Liver (tissue), 8 donors: ENCODE measurements at regions not wholly inside any gene's neighbourhood (a gene's known extent, or its start where the extent isn't known, plus 50 kb on each side); places are given as distances from the start of the nearest gene placed in this dataset.

ENCODE experiments used
- DNase-seq: peaks from one replicate; pipeline ENCODE4 v3.0.0-alpha.2; 2017; ENCODE audit warnings: low spot score
- H3K27ac ChIP-seq, 2 donors: one replicate each; pipeline ENCODE4 v1.7.0; 2013; ENCODE audit warnings: inconsistent platforms in 2 of 2, low read length in 2 of 2, control low read depth in 1 of 2, low read depth in 1 of 2, mild to moderate bottlenecking in 1 of 2
- H3K27me3 ChIP-seq, 4 donors: one replicate each; pipeline versions ENCODE4 v1.6.1 to v1.7.0; 2013; ENCODE audit warnings: low read length in 3 of 4, inconsistent platforms in 1 of 4, mild to moderate bottlenecking in 1 of 4, moderate library complexity in 1 of 4; ENCODE audit not compliant: control insufficient read depth in 4 of 4, insufficient read depth in 4 of 4
- H3K36me3 ChIP-seq, 4 donors: one replicate each; pipeline versions ENCODE4 v1.6.1 to v1.7.0; 2013; ENCODE audit warnings: low read length in 3 of 4, mild to moderate bottlenecking in 3 of 4, low read depth in 1 of 4, moderate library complexity in 1 of 4; ENCODE audit not compliant: control insufficient read depth in 4 of 4, insufficient read depth in 3 of 4
- H3K4me1 ChIP-seq, 4 donors: one replicate each; pipeline versions ENCODE4 v1.6.1 to v1.7.0; 2013; ENCODE audit warnings: low read length in 3 of 4, mild to moderate bottlenecking in 3 of 4, moderate library complexity in 1 of 4; ENCODE audit not compliant: control insufficient read depth in 4 of 4, insufficient read depth in 4 of 4
- H3K4me3 ChIP-seq, 3 donors: one replicate each; pipeline versions ENCODE4 v1.6.1 to v1.7.0; 2013; ENCODE audit warnings: low read length in 3 of 3, control low read depth in 1 of 3, low read depth in 1 of 3, mild to moderate bottlenecking in 1 of 3
- H3K9ac ChIP-seq, 2 donors: one replicate each; pipeline ENCODE4 v1.7.0; 2013; ENCODE audit warnings: low read length in 2 of 2, mild to moderate bottlenecking in 2 of 2, moderate library complexity in 2 of 2, control low read depth in 1 of 2, low read depth in 1 of 2
- H3K9me3 ChIP-seq, 4 donors: one replicate each; pipeline versions ENCODE4 v1.6.1 to v1.7.0; 2013; ENCODE audit warnings: low read length in 3 of 4; ENCODE audit not compliant: control insufficient read depth in 4 of 4
- EGR1 ChIP-seq, 2 donors: IDR thresholded peaks; 2 replicates each; pipeline ENCODE4 v1.6.1; 2016 to 2018; ENCODE audit warnings: antibody characterized with exemption in 2 of 2, low read depth in 2 of 2
- FOXA1 ChIP-seq: IDR thresholded peaks from 2 replicates; pipeline ENCODE4 v1.6.1; 2016; ENCODE audit warnings: antibody characterized with exemption
- FOXA2 ChIP-seq: IDR thresholded peaks from 2 replicates; pipeline ENCODE4 v1.6.1; 2016; ENCODE audit warnings: antibody characterized with exemption
- GABPA ChIP-seq, 2 donors: IDR thresholded peaks in 1 of 2; conservative IDR thresholded peaks in 1 of 2; 2 replicates each; pipeline ENCODE4 v1.6.1; 2016; ENCODE audit warnings: antibody characterized with exemption in 2 of 2, mild to moderate bottlenecking in 1 of 2, moderate library complexity in 1 of 2
- HNF4A ChIP-seq, 2 donors: conservative IDR thresholded peaks; 2 replicates each; pipeline ENCODE4 v1.6.1; 2016; ENCODE audit warnings: antibody characterized with exemption in 2 of 2, mild to moderate bottlenecking in 2 of 2
- JUND ChIP-seq, 2 donors: IDR thresholded peaks; 2 replicates each; pipeline ENCODE4 v1.6.1; 2016; ENCODE audit warnings: antibody characterized with exemption in 2 of 2
- NR2F2 ChIP-seq: IDR thresholded peaks from 2 replicates; pipeline ENCODE4 v1.6.1; 2016; ENCODE audit warnings: antibody characterized with exemption
- RAD21 ChIP-seq, 2 donors: IDR thresholded peaks; 2 replicates each; pipeline ENCODE4 v1.6.1; 2016; ENCODE audit warnings: antibody characterized with exemption in 2 of 2, mild to moderate bottlenecking in 2 of 2
- RXRA ChIP-seq, 2 donors: IDR thresholded peaks; 2 replicates each; pipeline ENCODE4 v1.6.1; 2017 to 2018; ENCODE audit warnings: antibody characterized with exemption in 2 of 2, mild to moderate bottlenecking in 1 of 2
- TAF1 ChIP-seq: conservative IDR thresholded peaks from 2 replicates; pipeline ENCODE4 v1.6.1; 2016; ENCODE audit warnings: antibody characterized with exemption, mild to moderate bottlenecking
- YY1 ChIP-seq: IDR thresholded peaks from 2 replicates; pipeline ENCODE4 v1.6.1; 2016; ENCODE audit warnings: antibody characterized with exemption, mild to moderate bottlenecking
- WGBS: extraction: QIAGEN DNeasy Blood & Tissue Kit; methylation state at CpG from one replicate; pipeline ENCODE4 v1.1.7; 2013; 5-methylcytosine and 5-hydroxymethylcytosine counted together
- TF ChIP-seq, protein P1 (sequence below): IDR thresholded peaks from 2 replicates; pipeline ENCODE4 v1.6.1; 2016; ENCODE audit warnings: antibody characterized with exemption
- TF ChIP-seq, protein P2 (sequence below): IDR thresholded peaks from 2 replicates; pipeline ENCODE4 v1.6.1; 2016; ENCODE audit warnings: antibody characterized with exemption
- TF ChIP-seq, protein P3 (sequence below): IDR thresholded peaks from 2 replicates; pipeline ENCODE4 v1.6.1; 2016; ENCODE audit warnings: antibody characterized with exemption
- TF ChIP-seq, protein P4 (sequence below): IDR thresholded peaks from 2 replicates; pipeline ENCODE4 v1.6.1; 2016; ENCODE audit warnings: antibody characterized with exemption, mild to moderate bottlenecking
- TF ChIP-seq, protein P5 (sequence below): fragments of 150-350 bp; IDR thresholded peaks from 2 replicates; pipeline ENCODE4 v1.5.1; 2017; ENCODE audit warnings: improper control_type of control experiment, low read depth, low read length; ENCODE audit not compliant: missing input control
- donor health status: healthy.
- donor health status: healthy.
- donor health status: healthy.
- donor health status: healthy.
- donor health status: healthy.

DNA sequence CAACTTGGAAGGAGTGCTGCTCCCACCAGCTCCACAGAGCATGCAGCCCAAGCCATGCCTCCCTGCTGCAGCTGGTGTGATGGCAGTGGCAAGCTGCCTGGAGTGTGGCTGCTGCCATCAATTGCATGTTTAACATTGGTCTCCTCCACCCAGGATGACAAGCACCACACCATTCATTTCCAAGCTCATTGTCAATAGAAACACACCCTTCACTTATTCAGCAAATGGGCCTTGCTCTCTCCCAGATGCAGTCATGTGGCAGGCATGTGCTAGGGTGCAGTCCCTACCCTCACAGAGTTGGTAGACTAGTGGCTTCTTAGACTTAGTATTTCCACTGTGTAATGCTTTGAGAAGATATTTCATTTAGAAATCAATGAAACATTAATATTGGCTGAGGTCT is 70.8 kb upstream of the FGF14 start:
- no peaks in the 10 kb centered on the region for H3K36me3 ChIP-seq
- no peak for DNase-seq
- H3K9me3 ChIP-seq, result no peaks in the 10 kb centered on the region
- no peak overlapping the region for H3K27ac ChIP-seq
- no peak overlapping the region for H3K4me3 ChIP-seq
- TF ChIP-seq RAD21 (IDR thresholded peaks at IDR 0.05) (no peak), TAF1 (no peak), GABPA (IDR thresholded peaks at IDR 0.05 in 1 of 2, conservative IDR thresholded peaks at IDR 0.05 in 1 of 2) (no peak), JUND (IDR thresholded peaks at IDR 0.05) (no peak), HNF4A (conservative IDR thresholded peaks at IDR 0.05) (no peak), RXRA (IDR thresholded peaks at IDR 0.05) (no peak)
- TF ChIP-seq, protein P1, sequence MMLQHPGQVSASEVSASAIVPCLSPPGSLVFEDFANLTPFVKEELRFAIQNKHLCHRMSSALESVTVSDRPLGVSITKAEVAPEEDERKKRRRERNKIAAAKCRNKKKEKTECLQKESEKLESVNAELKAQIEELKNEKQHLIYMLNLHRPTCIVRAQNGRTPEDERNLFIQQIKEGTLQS, result no peak
- TF ChIP-seq, protein P2, sequence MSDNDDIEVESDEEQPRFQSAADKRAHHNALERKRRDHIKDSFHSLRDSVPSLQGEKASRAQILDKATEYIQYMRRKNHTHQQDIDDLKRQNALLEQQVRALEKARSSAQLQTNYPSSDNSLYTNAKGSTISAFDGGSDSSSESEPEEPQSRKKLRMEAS, result no peak
- TF ChIP-seq, protein P3, sequence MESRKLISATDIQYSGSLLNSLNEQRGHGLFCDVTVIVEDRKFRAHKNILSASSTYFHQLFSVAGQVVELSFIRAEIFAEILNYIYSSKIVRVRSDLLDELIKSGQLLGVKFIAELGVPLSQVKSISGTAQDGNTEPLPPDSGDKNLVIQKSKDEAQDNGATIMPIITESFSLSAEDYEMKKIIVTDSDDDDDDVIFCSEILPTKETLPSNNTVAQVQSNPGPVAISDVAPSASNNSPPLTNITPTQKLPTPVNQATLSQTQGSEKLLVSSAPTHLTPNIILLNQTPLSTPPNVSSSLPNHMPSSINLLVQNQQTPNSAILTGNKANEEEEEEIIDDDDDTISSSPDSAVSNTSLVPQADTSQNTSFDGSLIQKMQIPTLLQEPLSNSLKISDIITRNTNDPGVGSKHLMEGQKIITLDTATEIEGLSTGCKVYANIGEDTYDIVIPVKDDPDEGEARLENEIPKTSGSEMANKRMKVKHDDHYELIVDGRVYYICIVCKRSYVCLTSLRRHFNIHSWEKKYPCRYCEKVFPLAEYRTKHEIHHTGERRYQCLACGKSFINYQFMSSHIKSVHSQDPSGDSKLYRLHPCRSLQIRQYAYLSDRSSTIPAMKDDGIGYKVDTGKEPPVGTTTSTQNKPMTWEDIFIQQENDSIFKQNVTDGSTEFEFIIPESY, result no peak
- no peaks in the 10 kb centered on the region for H3K4me1 ChIP-seq
- peaks cover 0 to 3% (median 0%) of the 10 kb centered on the region in 4 donors for H3K27me3 ChIP-seq
- H3K9ac ChIP-seq, result no peak overlapping the region

DNA sequence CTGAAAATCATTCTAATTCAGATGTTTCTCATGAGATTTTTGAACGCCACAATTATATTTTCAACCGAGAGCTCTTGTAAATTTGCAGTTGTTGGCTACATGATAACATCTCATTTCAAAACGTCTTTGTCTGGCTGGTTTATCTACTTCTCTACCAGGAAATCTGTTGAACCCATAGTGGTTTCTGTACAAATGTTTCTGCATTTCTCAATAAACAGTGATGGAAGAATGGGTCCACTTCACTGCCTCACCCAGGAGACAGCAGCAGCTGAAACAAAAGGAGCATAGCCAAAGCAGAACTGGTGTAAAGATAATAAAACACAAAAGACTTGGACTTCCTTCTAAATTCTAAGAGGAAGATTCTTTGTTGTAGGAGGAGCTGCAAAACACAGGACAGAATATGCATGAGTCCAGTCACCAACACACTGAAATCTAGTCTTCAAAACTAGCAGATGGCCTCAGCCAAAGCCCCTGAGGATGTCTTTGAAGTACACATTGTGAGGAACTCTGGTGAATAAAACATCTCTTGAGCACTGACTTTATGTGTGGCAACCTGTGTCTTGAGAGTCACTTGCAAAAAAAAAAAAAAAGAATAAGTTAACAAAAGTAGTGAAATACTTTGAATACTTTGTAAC is 68.6 kb upstream of the FGF14 start:
- 52% methylated on average over 3 of the region's 3 CpGs for WGBS

More for the DNA sequence above, 68.6 kb upstream of the FGF14 start:
- H3K27ac ChIP-seq, result no peak overlapping the region
- TF ChIP-seq JUND (IDR thresholded peaks at IDR 0.05), result no peak
- TF ChIP-seq, protein P4, sequence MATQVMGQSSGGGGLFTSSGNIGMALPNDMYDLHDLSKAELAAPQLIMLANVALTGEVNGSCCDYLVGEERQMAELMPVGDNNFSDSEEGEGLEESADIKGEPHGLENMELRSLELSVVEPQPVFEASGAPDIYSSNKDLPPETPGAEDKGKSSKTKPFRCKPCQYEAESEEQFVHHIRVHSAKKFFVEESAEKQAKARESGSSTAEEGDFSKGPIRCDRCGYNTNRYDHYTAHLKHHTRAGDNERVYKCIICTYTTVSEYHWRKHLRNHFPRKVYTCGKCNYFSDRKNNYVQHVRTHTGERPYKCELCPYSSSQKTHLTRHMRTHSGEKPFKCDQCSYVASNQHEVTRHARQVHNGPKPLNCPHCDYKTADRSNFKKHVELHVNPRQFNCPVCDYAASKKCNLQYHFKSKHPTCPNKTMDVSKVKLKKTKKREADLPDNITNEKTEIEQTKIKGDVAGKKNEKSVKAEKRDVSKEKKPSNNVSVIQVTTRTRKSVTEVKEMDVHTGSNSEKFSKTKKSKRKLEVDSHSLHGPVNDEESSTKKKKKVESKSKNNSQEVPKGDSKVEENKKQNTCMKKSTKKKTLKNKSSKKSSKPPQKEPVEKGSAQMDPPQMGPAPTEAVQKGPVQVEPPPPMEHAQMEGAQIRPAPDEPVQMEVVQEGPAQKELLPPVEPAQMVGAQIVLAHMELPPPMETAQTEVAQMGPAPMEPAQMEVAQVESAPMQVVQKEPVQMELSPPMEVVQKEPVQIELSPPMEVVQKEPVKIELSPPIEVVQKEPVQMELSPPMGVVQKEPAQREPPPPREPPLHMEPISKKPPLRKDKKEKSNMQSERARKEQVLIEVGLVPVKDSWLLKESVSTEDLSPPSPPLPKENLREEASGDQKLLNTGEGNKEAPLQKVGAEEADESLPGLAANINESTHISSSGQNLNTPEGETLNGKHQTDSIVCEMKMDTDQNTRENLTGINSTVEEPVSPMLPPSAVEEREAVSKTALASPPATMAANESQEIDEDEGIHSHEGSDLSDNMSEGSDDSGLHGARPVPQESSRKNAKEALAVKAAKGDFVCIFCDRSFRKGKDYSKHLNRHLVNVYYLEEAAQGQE, result no peak
- TF ChIP-seq FOXA2, result no peak
- TF ChIP-seq FOXA1, result no peak
- TF ChIP-seq, protein P2, result no peak
- TF ChIP-seq, protein P1, result no peak
- no peak for TF ChIP-seq EGR1 (IDR thresholded peaks at IDR 0.05; ENCODE audit: low read depth in 2 of 2)
- TF ChIP-seq, protein P5, sequence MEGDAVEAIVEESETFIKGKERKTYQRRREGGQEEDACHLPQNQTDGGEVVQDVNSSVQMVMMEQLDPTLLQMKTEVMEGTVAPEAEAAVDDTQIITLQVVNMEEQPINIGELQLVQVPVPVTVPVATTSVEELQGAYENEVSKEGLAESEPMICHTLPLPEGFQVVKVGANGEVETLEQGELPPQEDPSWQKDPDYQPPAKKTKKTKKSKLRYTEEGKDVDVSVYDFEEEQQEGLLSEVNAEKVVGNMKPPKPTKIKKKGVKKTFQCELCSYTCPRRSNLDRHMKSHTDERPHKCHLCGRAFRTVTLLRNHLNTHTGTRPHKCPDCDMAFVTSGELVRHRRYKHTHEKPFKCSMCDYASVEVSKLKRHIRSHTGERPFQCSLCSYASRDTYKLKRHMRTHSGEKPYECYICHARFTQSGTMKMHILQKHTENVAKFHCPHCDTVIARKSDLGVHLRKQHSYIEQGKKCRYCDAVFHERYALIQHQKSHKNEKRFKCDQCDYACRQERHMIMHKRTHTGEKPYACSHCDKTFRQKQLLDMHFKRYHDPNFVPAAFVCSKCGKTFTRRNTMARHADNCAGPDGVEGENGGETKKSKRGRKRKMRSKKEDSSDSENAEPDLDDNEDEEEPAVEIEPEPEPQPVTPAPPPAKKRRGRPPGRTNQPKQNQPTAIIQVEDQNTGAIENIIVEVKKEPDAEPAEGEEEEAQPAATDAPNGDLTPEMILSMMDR, result no peak
- TF ChIP-seq, protein P3, result no peak
- TF ChIP-seq NR2F2, result no peak
- no peak for TF ChIP-seq YY1
- no peaks in the 10 kb centered on the region for H3K9me3 ChIP-seq
- no peak overlapping the region for H3K4me3 ChIP-seq
- no peaks in the 10 kb centered on the region for H3K36me3 ChIP-seq
- no peak for DNase-seq
- no peaks in the 10 kb centered on the region for H3K4me1 ChIP-seq
- H3K9ac ChIP-seq, result no peak overlapping the region
- peaks cover 0 to 3% (median 0%) of the 10 kb centered on the region in 4 donors for H3K27me3 ChIP-seq
